B cell (primary cell): ENCODE measurements at regions not wholly inside any gene's neighbourhood (a gene's known extent, or its start where the extent isn't known, plus 50 kb on each side); places are given as distances from the start of the nearest gene placed in this dataset.

ENCODE experiments used
- ATAC-seq: fragments of 200-7000 bp; cut with Tn5 transposase; one replicate; pipeline ENCODE4 v1.10.0; 2021; ENCODE audit warnings: low read depth, mild to moderate bottlenecking, moderate number of reproducible peaks, moderate library complexity
- CTCF ChIA-PET: fragments of 350-600 bp; sonication (Branson Sonifier 250); formaldehyde crosslinking; loops from one replicate; lab custom pipeline; 2021; ENCODE audit warnings: antibody characterized with exemption, inconsistent platforms; lab: Charles Lee
- POLR2A ChIA-PET: fragments of 350-600 bp; sonication (Branson Sonifier 250); formaldehyde crosslinking; loops from one replicate; lab custom pipeline; 2021; ENCODE audit warnings: antibody characterized with exemption; lab: Charles Lee
- DNase-seq: peaks from one replicate; pipeline ENCODE4 v3.0.0; 2013
- H2AFZ ChIP-seq: 2 replicates; pipeline ENCODE4 v1.6.1; 2012; ENCODE audit warnings: mild to moderate bottlenecking, low read depth, low read length; ENCODE audit not compliant: insufficient read depth, poor library complexity, severe bottlenecking
- H3K27ac ChIP-seq, 2 donors: 1 replicate in 1 of 2; 2 replicates in 1 of 2; pipeline ENCODE4 v1.5.1; 2012 to 2013; ENCODE audit warnings: low read length in 2 of 2, mild to moderate bottlenecking in 2 of 2, moderate library complexity in 1 of 2
- H3K27me3 ChIP-seq, 4 experiments: fragments of 200-600 bp in 1 of 4; sonication (generic) in 1 of 4; replicated peaks in 1 of 4; 1 replicate in 2 of 4; 2 replicates in 2 of 4; pipeline versions ENCODE4 v1.6.1 to v1.7.0; 2013 to 2016; ENCODE audit warnings: low read length in 3 of 4, mild to moderate bottlenecking in 2 of 4, mixed read lengths in 1 of 4, moderate library complexity in 1 of 4; ENCODE audit not compliant: insufficient read depth in 4 of 4, control insufficient read depth in 3 of 4; ENCODE audit errors: control extremely low read depth in 1 of 4
- H3K36me3 ChIP-seq, 2 experiments: replicated peaks in 1 of 2; 1 replicate in 1 of 2; 2 replicates in 1 of 2; pipeline versions ENCODE4 v1.6.1 to v1.7.1; 2013; ENCODE audit warnings: low read length in 1 of 2; ENCODE audit not compliant: insufficient read depth in 2 of 2, control insufficient read depth in 1 of 2; ENCODE audit errors: control extremely low read depth in 1 of 2, extremely low read depth in 1 of 2
- H3K4me1 ChIP-seq, 2 donors: fragments of 200-600 bp in 1 of 2; sonication (generic) in 1 of 2; 1 replicate in 1 of 2; 2 replicates in 1 of 2; pipeline versions ENCODE4 v1.5.1 to v1.6.1; 2013 to 2017; ENCODE audit warnings: low read length in 2 of 2; ENCODE audit not compliant: control insufficient read depth in 2 of 2, insufficient read depth in 2 of 2
- H3K4me2 ChIP-seq: replicated peaks from 2 replicates; pipeline ENCODE3; 2012; ENCODE audit warnings: mild to moderate bottlenecking, low read depth, low read length; ENCODE audit not compliant: poor library complexity, severe bottlenecking
- H3K4me3 ChIP-seq, 5 experiments: fragments of 200-600 bp in 1 of 5; sonication (generic) in 1 of 5; 1 replicate in 3 of 5; 2 replicates in 2 of 5; pipeline versions ENCODE4 v1.5.1 to v1.7.0; 2011 to 2016; ENCODE audit warnings: low read length in 4 of 5, mild to moderate bottlenecking in 4 of 5, low read depth in 2 of 5, control low read depth in 1 of 5, moderate library complexity in 1 of 5; ENCODE audit not compliant: insufficient read depth in 1 of 5; ENCODE audit errors: control extremely low read depth in 1 of 5, extremely low read depth in 1 of 5
- H3K79me2 ChIP-seq: fragments of 200-600 bp; sonication (generic); one replicate; pipeline ENCODE4 v1.6.0; 2016; ENCODE audit warnings: low read length; ENCODE audit not compliant: control insufficient read depth, insufficient read depth
- H3K9ac ChIP-seq: fragments of 200-600 bp; sonication (generic); 2 replicates; pipeline ENCODE4 v1.6.1; 2017; ENCODE audit warnings: mild to moderate bottlenecking, low read length, moderate library complexity
- H3K9me3 ChIP-seq, 3 donors: one replicate each; pipeline versions ENCODE4 v1.6.1 to v1.7.1; 2013; ENCODE audit warnings: low read length in 2 of 3; ENCODE audit not compliant: control insufficient read depth in 2 of 3, insufficient read depth in 1 of 3; ENCODE audit errors: control extremely low read depth in 1 of 3
- H4K20me1 ChIP-seq: 2 replicates; pipeline ENCODE4 v1.6.0; 2012; ENCODE audit warnings: mild to moderate bottlenecking, low read length; ENCODE audit not compliant: insufficient read depth, control insufficient read depth, poor library complexity, severe bottlenecking
- H3K27ac Mint-ChIP-seq: one replicate; pipeline ENCODE4 v1.8.0; 2021; ENCODE audit warnings: mixed read lengths
- H3K27me3 Mint-ChIP-seq: one replicate; pipeline ENCODE4 v1.8.0; 2021; ENCODE audit warnings: mixed read lengths
- H3K4me1 Mint-ChIP-seq: one replicate; pipeline ENCODE4 v1.8.0; 2021; ENCODE audit warnings: mixed read lengths
- H3K4me3 Mint-ChIP-seq: one replicate; pipeline ENCODE4 v1.8.0; 2021; ENCODE audit warnings: mixed read lengths
- H3K9me3 Mint-ChIP-seq: one replicate; pipeline ENCODE4 v1.8.0; 2022; ENCODE audit warnings: mixed read lengths; ENCODE audit not compliant: insufficient read depth
- EZH2 ChIP-seq: IDR thresholded peaks from 2 replicates; pipeline ENCODE4 v1.6.1; 2012; ENCODE audit warnings: borderline replicate concordance, low read depth, mild to moderate bottlenecking, moderate library complexity, low read length; ENCODE audit not compliant: insufficient read depth, poor library complexity, severe bottlenecking
- WGBS: methylation state at CpG from one replicate; pipeline ENCODE4 v1.1.5; 2013; ENCODE audit warnings: missing lambda C conversion rate; ENCODE audit not compliant: insufficient coverage; 5-methylcytosine and 5-hydroxymethylcytosine counted together
- intact Hi-C: fragments of 100-400 bp; cut with micrococcal nuclease; formaldehyde crosslinking; loops from one replicate; pipeline ENCODE4 v1.10.0; 2022
- TF ChIP-seq, protein P1 (sequence below): fragments of 200-600 bp; IDR thresholded peaks from one replicate; pipeline ENCODE4 v1.8.0; 2022; ENCODE audit warnings: antibody characterized with exemption, mild to moderate bottlenecking

GRCh38 chr6:170199716-170200115, 91.2 kb downstream of the DLL1 start:
- H3K4me2 ChIP-seq: no peak overlapping the region
- H3K4me1 ChIP-seq: no peaks in the 10 kb centered on the region
- H3K27me3 ChIP-seq: no peaks in the 10 kb centered on the region
- H3K36me3 ChIP-seq: no peaks in the 10 kb centered on the region
- H3K79me2 ChIP-seq: no peaks in the 10 kb centered on the region
- H4K20me1 ChIP-seq: no peaks in the 10 kb centered on the region
- 88% methylated on average over 4 of the region's 6 CpGs for WGBS
- no peak overlapping the region for H3K27ac ChIP-seq
- DNase-seq (no peak), ATAC-seq (no peak)
- peaks cover 0 to 16% (median 13%) of the 10 kb centered on the region in 3 donors for H3K9me3 ChIP-seq
- H3K27ac Mint-ChIP-seq: no peak overlapping the region
- no peak overlapping the region for H3K9ac ChIP-seq
- CTCF ChIA-PET: no interaction called here
- H3K4me1 Mint-ChIP-seq: no peaks in the 10 kb centered on the region
- no peak overlapping the region for H2AFZ ChIP-seq
- peaks cover 9% of the 10 kb centered on the region for H3K27me3 Mint-ChIP-seq
- intact Hi-C loops: no loop called here
- no peak for TF ChIP-seq EZH2
- TF ChIP-seq, protein P1, sequence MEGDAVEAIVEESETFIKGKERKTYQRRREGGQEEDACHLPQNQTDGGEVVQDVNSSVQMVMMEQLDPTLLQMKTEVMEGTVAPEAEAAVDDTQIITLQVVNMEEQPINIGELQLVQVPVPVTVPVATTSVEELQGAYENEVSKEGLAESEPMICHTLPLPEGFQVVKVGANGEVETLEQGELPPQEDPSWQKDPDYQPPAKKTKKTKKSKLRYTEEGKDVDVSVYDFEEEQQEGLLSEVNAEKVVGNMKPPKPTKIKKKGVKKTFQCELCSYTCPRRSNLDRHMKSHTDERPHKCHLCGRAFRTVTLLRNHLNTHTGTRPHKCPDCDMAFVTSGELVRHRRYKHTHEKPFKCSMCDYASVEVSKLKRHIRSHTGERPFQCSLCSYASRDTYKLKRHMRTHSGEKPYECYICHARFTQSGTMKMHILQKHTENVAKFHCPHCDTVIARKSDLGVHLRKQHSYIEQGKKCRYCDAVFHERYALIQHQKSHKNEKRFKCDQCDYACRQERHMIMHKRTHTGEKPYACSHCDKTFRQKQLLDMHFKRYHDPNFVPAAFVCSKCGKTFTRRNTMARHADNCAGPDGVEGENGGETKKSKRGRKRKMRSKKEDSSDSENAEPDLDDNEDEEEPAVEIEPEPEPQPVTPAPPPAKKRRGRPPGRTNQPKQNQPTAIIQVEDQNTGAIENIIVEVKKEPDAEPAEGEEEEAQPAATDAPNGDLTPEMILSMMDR: no peak
- H3K4me3 Mint-ChIP-seq: no peak overlapping the region
- H3K4me3 ChIP-seq: no peak overlapping the region
- POLR2A ChIA-PET: no interaction called here
- H3K9me3 Mint-ChIP-seq: peaks cover 8% of the 10 kb centered on the region

GRCh38 chr6:170198298-170198697, 92.6 kb downstream of the DLL1 start:
- no peak overlapping the region for H3K4me2 ChIP-seq
- H2AFZ ChIP-seq: no peak overlapping the region
- 20% methylated on average over 1 of the region's 2 CpGs for WGBS

More at GRCh38 chr6:170198298-170198697, 92.6 kb downstream of the DLL1 start:
- no peaks in the 10 kb centered on the region for H3K79me2 ChIP-seq
- no peaks in the 10 kb centered on the region for H3K4me1 ChIP-seq
- CTCF ChIA-PET: no interaction called here
- TF ChIP-seq, protein P1: no peak
- TF ChIP-seq EZH2: no peak
- no peaks in the 10 kb centered on the region for H4K20me1 ChIP-seq
- intact Hi-C loops: no loop called here
- no peaks in the 10 kb centered on the region for H3K36me3 ChIP-seq
- Mint-ChIP-seq H3K27ac (no peak overlapping the region), H3K27me3 (peaks cover 9% of the 10 kb centered on the region), H3K4me1 (no peaks in the 10 kb centered on the region), H3K9me3 (peaks cover 10% of the 10 kb centered on the region), H3K4me3 (no peak overlapping the region)
- no peak overlapping the region for H3K27ac ChIP-seq
- H3K27me3 ChIP-seq: no peaks in the 10 kb centered on the region
- H3K9ac ChIP-seq: no peak overlapping the region
- peaks cover 0 to 19% (median 13%) of the 10 kb centered on the region in 3 donors for H3K9me3 ChIP-seq
- no peak for DNase-seq
- no peak overlapping the region for H3K4me3 ChIP-seq
- POLR2A ChIA-PET: no interaction called here
- no peak for ATAC-seq
